ENCODE measurements at regions not wholly inside any gene's neighbourhood (a gene's known extent, or its start where the extent isn't known, plus 50 kb on each side); places are given as distances from the start of the nearest gene placed in this dataset.

- H3K4me3 ChIP-seq: no peak overlapping the region
- DNase-seq (ENCODE audit: low spot score in 2 of 2): peak in 1 of 2 donors; percentile 30
- H3K4me1 ChIP-seq: no peaks in the 10 kb centered on the region
- H3K36me3 ChIP-seq: no peaks in the 10 kb centered on the region
- no peak for TF ChIP-seq POLR2AphosphoS5 (IDR thresholded peaks at IDR 0.05)
- no peak for TF ChIP-seq POLR2A (IDR thresholded peaks at IDR 0.05)
- TF ChIP-seq CTCF (IDR thresholded peaks at IDR 0.05): no peak
- intact Hi-C loops (cut with DNase I; ENCODE audit: low total_unique reads): no loop called here
- peak overlapping the region in 1 of 2 donors; percentile 19 for H3K27ac ChIP-seq
- no peaks in the 10 kb centered on the region for H3K9me3 ChIP-seq
- no peaks in the 10 kb centered on the region for H3K27me3 ChIP-seq
Observed at GRCh38 chr5:174609116-174609515, 115.3 kb upstream of the MSX2 start.

GRCh38 chr5:174610968-174611367 is 113.4 kb upstream of the MSX2 start:
- peak in 1 of 2 donors; percentile 38 for DNase-seq (ENCODE audit: low spot score in 2 of 2)
- Histone ChIP-seq H3K27ac (no peak overlapping the region), H3K9me3 (no peaks in the 10 kb centered on the region), H3K4me1 (no peaks in the 10 kb centered on the region), H3K36me3 (no peaks in the 10 kb centered on the region), H3K27me3 (no peaks in the 10 kb centered on the region), H3K4me3 (no peak overlapping the region)
- intact Hi-C loops (cut with DNase I; ENCODE audit: low total_unique reads): no loop called here
- TF ChIP-seq POLR2AphosphoS5 (IDR thresholded peaks at IDR 0.05): no peak
- no peak for TF ChIP-seq CTCF (IDR thresholded peaks at IDR 0.05)
- no peak for TF ChIP-seq POLR2A (IDR thresholded peaks at IDR 0.05)

GRCh38 chr5:174612686-174613085 is 111.7 kb upstream of the MSX2 start:
- intact Hi-C loops (cut with DNase I; ENCODE audit: low total_unique reads): no loop called here
- Histone ChIP-seq H3K9me3 (no peaks in the 10 kb centered on the region), H3K27me3 (no peaks in the 10 kb centered on the region), H3K36me3 (no peaks in the 10 kb centered on the region), H3K4me1 (no peaks in the 10 kb centered on the region), H3K4me3 (no peak overlapping the region), H3K27ac (no peak overlapping the region)
- DNase-seq (ENCODE audit: low spot score in 2 of 2): no peak
- TF ChIP-seq POLR2A (IDR thresholded peaks at IDR 0.05): no peak
- no peak for TF ChIP-seq CTCF (IDR thresholded peaks at IDR 0.05)
- TF ChIP-seq POLR2AphosphoS5 (IDR thresholded peaks at IDR 0.05): no peak

DNA sequence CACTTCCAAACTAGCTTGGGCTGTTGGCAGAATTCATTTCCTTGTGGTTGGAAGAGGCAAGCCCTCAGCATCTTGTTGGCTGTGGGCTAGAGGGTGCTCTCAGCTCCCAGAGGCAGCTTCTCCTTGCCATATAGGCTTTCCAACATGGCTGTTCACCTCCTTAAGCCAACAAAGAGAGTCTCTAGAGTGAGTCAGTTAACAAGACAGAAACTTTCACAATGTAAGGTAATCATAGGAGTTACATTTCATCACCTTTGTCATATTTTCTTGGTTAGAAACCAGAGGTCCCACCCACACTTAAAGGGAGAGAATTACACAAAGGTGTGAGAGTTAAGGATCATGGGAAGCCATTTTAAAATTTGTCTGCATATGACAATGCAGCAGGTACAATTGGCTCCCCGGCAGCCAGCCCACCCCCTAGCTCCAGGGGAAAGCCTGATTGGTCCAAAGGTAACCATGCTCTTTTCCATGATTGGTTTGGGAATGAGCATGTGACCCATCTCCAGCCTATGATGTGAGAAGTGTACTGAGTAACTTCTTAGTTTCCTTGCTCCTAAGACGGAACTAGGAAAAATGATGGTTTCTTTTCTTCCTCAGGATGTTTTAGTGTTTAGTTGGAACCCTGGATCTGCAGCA is 109.8 kb upstream of the MSX2 start:
- DNase-seq (ENCODE audit: low spot score in 2 of 2): no peak
- Histone ChIP-seq H3K9me3 (no peaks in the 10 kb centered on the region), H3K27me3 (no peaks in the 10 kb centered on the region), H3K36me3 (no peaks in the 10 kb centered on the region), H3K4me3 (no peak overlapping the region), H3K27ac (no peak overlapping the region), H3K4me1 (no peaks in the 10 kb centered on the region)
- TF ChIP-seq POLR2AphosphoS5 (IDR thresholded peaks at IDR 0.05) (no peak), CTCF (IDR thresholded peaks at IDR 0.05) (no peak), POLR2A (IDR thresholded peaks at IDR 0.05) (no peak)
- intact Hi-C loops (cut with DNase I; ENCODE audit: low total_unique reads): loop anchor here (5.0 kb wide), 1 partner anchor 318 kb away; no protein-coding TSS in a partner anchor

- H3K27ac ChIP-seq: no peak overlapping the region
- no peak for DNase-seq (ENCODE audit: low spot score in 2 of 2)
- H3K4me1 ChIP-seq: no peaks in the 10 kb centered on the region
- no peaks in the 10 kb centered on the region for H3K36me3 ChIP-seq
- no peak overlapping the region for H3K4me3 ChIP-seq
- H3K27me3 ChIP-seq: no peaks in the 10 kb centered on the region
- no peak for TF ChIP-seq CTCF (IDR thresholded peaks at IDR 0.05)
- no peak for TF ChIP-seq POLR2AphosphoS5 (IDR thresholded peaks at IDR 0.05)
- TF ChIP-seq POLR2A (IDR thresholded peaks at IDR 0.05): no peak
- intact Hi-C loops (cut with DNase I; ENCODE audit: low total_unique reads): loop anchor here (5.0 kb wide), 1 partner anchor 316 kb away; no protein-coding TSS in a partner anchor
- H3K9me3 ChIP-seq: no peaks in the 10 kb centered on the region
Observed at GRCh38 chr5:174616036-174616435, 108.3 kb upstream of the MSX2 start.
